ENCODE measurements at regions not wholly inside any gene's neighbourhood (a gene's known extent, or its start where the extent isn't known, plus 50 kb on each side); places are given as distances from the start of the nearest gene placed in this dataset.

DNA sequence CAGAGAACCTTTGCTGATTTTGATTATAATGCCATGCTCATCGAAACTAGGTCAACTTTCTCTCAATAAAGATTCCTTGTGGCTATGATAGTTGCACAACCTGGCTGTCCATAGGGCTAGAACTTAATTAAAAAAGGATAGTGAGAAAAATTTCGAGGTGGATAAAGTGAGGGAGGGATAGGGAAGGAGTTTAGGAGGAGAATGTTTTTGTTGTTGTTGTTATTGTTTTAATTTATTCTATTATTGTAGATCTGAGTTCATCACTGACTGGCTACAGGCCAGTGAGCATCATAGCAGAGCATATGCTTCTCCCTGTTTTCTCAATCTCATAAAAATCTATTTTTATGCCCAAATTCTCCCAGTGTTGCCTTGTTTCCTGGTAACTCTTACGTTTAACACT lies 688.7 kb upstream of the GRM3 start:
- intact Hi-C loops (cut with micrococcal nuclease) = no loop called here
- Histone ChIP-seq H3K27ac (ENCODE audit: low read depth, low read length) (no peak overlapping the region), H3K4me1 (ENCODE audit: control insufficient read depth in 1 of 2, insufficient read depth in 2 of 2, low read length in 2 of 2) (no peaks in the 10 kb centered on the region), H3K79me2 (ENCODE audit: insufficient read depth, low read length) (no peaks in the 10 kb centered on the region), H3K27me3 (ENCODE audit: insufficient read depth, low read length) (no peaks in the 10 kb centered on the region), H3K4me3 (replicated peaks in 1 of 2; ENCODE audit: low read depth in 1 of 2, low read length in 2 of 2) (no peak overlapping the region), H3K36me3 (ENCODE audit: control insufficient read depth in 1 of 2, insufficient read depth in 2 of 2, low read length in 2 of 2) (no peaks in the 10 kb centered on the region), H4K20me1 (ENCODE audit: insufficient read depth) (no peaks in the 10 kb centered on the region), H2AFZ (ENCODE audit: low read depth, low read length, poor library complexity, severe bottlenecking) (no peak overlapping the region), H3K9me3 (ENCODE audit: control insufficient read depth in 1 of 2, insufficient read depth in 1 of 2, low read depth in 1 of 2, low read length in 2 of 2) (no peaks in the 10 kb centered on the region), H3K4me2 (ENCODE audit: low read length) (no peak overlapping the region), H3K9me2 (ENCODE audit: insufficient read depth) (no peaks in the 10 kb centered on the region), H3K9ac (ENCODE audit: low read length) (no peak overlapping the region)
- BruUV-seq (replicated peaks) = no TSS peak
- POLR2A ChIA-PET = no interaction called here
- ATAC-seq = no peak
- no peak for TF ChIP-seq RAD21 (IDR thresholded peaks at IDR 0.05; ENCODE audit: low read depth)
- no peak for TF ChIP-seq EZH2phosphoT487 (IDR thresholded peaks at IDR 0.05; ENCODE audit: borderline replicate concordance)
- TF ChIP-seq, protein P1, sequence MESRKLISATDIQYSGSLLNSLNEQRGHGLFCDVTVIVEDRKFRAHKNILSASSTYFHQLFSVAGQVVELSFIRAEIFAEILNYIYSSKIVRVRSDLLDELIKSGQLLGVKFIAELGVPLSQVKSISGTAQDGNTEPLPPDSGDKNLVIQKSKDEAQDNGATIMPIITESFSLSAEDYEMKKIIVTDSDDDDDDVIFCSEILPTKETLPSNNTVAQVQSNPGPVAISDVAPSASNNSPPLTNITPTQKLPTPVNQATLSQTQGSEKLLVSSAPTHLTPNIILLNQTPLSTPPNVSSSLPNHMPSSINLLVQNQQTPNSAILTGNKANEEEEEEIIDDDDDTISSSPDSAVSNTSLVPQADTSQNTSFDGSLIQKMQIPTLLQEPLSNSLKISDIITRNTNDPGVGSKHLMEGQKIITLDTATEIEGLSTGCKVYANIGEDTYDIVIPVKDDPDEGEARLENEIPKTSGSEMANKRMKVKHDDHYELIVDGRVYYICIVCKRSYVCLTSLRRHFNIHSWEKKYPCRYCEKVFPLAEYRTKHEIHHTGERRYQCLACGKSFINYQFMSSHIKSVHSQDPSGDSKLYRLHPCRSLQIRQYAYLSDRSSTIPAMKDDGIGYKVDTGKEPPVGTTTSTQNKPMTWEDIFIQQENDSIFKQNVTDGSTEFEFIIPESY (IDR thresholded peaks at IDR 0.05; ENCODE audit: extremely low read depth, insufficient replicate concordance, low read length) = no peak
- no peak for TF ChIP-seq EZH2 (IDR thresholded peaks at IDR 0.05)
- TF ChIP-seq EGR1 (IDR thresholded peaks at IDR 0.05; ENCODE audit: low read depth) = no peak
- TF ChIP-seq, protein P2, sequence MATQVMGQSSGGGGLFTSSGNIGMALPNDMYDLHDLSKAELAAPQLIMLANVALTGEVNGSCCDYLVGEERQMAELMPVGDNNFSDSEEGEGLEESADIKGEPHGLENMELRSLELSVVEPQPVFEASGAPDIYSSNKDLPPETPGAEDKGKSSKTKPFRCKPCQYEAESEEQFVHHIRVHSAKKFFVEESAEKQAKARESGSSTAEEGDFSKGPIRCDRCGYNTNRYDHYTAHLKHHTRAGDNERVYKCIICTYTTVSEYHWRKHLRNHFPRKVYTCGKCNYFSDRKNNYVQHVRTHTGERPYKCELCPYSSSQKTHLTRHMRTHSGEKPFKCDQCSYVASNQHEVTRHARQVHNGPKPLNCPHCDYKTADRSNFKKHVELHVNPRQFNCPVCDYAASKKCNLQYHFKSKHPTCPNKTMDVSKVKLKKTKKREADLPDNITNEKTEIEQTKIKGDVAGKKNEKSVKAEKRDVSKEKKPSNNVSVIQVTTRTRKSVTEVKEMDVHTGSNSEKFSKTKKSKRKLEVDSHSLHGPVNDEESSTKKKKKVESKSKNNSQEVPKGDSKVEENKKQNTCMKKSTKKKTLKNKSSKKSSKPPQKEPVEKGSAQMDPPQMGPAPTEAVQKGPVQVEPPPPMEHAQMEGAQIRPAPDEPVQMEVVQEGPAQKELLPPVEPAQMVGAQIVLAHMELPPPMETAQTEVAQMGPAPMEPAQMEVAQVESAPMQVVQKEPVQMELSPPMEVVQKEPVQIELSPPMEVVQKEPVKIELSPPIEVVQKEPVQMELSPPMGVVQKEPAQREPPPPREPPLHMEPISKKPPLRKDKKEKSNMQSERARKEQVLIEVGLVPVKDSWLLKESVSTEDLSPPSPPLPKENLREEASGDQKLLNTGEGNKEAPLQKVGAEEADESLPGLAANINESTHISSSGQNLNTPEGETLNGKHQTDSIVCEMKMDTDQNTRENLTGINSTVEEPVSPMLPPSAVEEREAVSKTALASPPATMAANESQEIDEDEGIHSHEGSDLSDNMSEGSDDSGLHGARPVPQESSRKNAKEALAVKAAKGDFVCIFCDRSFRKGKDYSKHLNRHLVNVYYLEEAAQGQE (IDR thresholded peaks at IDR 0.05; ENCODE audit: low read depth) = no peak
- TF ChIP-seq, protein P3, sequence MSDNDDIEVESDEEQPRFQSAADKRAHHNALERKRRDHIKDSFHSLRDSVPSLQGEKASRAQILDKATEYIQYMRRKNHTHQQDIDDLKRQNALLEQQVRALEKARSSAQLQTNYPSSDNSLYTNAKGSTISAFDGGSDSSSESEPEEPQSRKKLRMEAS (IDR thresholded peaks at IDR 0.05) = no peak
- TF ChIP-seq ZFX (IDR thresholded peaks at IDR 0.05) = no peak
- TF ChIP-seq JUND (IDR thresholded peaks at IDR 0.05) = no peak
- CTCF ChIA-PET = no interaction called here
- RAD21 ChIA-PET (ENCODE audit: low non-redundant PET in 1 of 2, low total read pairs in 2 of 2, uncharacterized antibody in 2 of 2, unreplicated experiment in 2 of 2) = no interaction called here
- DNase-seq (ENCODE audit: low read depth, low spot score) = no peak
